ENCODE measurements at regions not wholly inside any gene's neighbourhood (a gene's known extent, or its start where the extent isn't known, plus 50 kb on each side); places are given as distances from the start of the nearest gene placed in this dataset.

DNA sequence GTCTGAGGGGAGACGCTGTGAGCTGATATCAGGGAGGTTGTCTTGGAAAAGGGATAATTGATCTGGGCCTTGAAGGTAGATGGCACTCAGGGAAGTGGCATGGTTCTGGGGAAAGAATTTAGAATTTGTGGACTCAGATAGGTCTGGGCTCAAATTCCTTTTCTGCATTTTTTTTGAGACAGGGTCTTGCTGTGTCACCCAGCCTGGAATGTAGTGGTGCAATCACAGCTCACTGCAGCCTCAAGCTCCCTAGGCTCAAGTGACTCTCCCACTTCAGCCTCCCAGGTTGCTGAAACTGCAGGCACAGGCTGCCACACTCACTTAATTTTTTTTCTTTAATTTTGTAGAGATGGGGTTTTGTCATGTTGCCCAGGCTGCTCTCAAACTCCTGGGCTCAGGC lies 98.1 kb upstream of the NCOR2 start:
- intact Hi-C loops (cut with micrococcal nuclease; ENCODE audit: unreplicated experiment), result no loop called here
- TF ChIP-seq, protein P1, sequence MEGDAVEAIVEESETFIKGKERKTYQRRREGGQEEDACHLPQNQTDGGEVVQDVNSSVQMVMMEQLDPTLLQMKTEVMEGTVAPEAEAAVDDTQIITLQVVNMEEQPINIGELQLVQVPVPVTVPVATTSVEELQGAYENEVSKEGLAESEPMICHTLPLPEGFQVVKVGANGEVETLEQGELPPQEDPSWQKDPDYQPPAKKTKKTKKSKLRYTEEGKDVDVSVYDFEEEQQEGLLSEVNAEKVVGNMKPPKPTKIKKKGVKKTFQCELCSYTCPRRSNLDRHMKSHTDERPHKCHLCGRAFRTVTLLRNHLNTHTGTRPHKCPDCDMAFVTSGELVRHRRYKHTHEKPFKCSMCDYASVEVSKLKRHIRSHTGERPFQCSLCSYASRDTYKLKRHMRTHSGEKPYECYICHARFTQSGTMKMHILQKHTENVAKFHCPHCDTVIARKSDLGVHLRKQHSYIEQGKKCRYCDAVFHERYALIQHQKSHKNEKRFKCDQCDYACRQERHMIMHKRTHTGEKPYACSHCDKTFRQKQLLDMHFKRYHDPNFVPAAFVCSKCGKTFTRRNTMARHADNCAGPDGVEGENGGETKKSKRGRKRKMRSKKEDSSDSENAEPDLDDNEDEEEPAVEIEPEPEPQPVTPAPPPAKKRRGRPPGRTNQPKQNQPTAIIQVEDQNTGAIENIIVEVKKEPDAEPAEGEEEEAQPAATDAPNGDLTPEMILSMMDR (conservative IDR thresholded peaks at IDR 0.05), result no peak
- no peak for TF ChIP-seq EZH2 (IDR thresholded peaks at IDR 0.05; ENCODE audit: low read depth)
- DNase-seq, result peak in 1 of 2 experiments; percentile 75
- Histone ChIP-seq H3K27me3 (ENCODE audit: insufficient read depth, low read depth) (no peaks in the 10 kb centered on the region), H3K27ac (peak overlapping the region; percentile 81), H3K36me3 (ENCODE audit: low read depth) (no peaks in the 10 kb centered on the region), H3F3A (ENCODE audit: insufficient read depth, low read depth) (peaks cover 21% of the 10 kb centered on the region; the same call in 1 of the 2 replicates), H3K9me2 (ENCODE audit: insufficient read depth) (no peaks in the 10 kb centered on the region), H2AFZ (no peak overlapping the region), H3K4me3 (no peak overlapping the region), H3K9me3 (ENCODE audit: insufficient read depth, low read depth) (no peaks in the 10 kb centered on the region), H4K20me1 (ENCODE audit: insufficient read depth) (no peaks in the 10 kb centered on the region), H3K4me1 (replicated peaks; ENCODE audit: insufficient read depth) (peaks cover 21% of the 10 kb centered on the region), H3K4me2 (peak overlapping the region; percentile 55), H3K79me2 (ENCODE audit: low read depth) (no peaks in the 10 kb centered on the region)
- ChIA-PET CTCF (interaction anchor here (0.6 kb wide), 1 partner anchor 275 kb away, joined by 4 read pairs; no protein-coding TSS in a partner anchor), POLR2A (ENCODE audit: unreplicated experiment) (no interaction called here)
- no TSS peak for BruUV-seq (replicated peaks)

DNA sequence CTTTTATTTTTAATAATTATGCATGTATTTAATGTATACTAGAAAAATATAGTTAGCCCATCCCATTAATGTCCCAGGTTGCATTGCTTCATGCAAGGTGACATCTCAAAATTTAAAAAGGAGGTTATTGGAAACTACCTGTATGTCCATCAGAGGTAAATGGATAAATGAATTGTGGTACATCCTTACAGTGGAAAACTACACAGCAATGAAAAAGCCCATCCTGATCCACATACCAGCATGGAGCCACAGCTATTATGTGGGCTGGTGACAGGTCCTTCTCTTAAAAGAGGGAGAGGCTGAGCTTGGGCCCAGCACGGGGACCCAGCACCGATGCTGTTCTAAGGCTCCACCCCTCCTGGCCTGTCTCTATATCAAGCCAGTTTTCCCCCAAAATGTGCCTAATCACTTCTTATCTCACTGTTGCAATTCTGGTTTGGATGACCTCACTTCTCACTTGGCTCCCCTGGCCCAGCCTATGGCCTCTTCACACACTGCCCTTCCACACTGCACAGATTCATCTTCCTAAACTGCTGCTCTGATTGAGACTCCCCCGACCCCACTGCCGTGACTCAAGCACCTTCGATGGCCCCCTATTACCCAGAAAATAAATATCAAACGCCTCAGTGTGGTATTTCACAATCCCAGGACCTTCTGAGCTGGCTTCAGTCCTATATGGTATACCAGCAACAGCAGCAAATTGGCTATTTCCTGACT lies 97.1 kb upstream of the NCOR2 start:
- intact Hi-C loops (cut with micrococcal nuclease; ENCODE audit: unreplicated experiment), result no loop called here
- Histone ChIP-seq H3K4me2 (peak overlapping the region; percentile 55), H2AFZ (no peak overlapping the region), H3K27me3 (ENCODE audit: insufficient read depth, low read depth) (no peaks in the 10 kb centered on the region), H3K79me2 (ENCODE audit: low read depth) (no peaks in the 10 kb centered on the region), H3F3A (ENCODE audit: insufficient read depth, low read depth) (peaks cover 21% of the 10 kb centered on the region; the same call in 1 of the 2 replicates), H3K36me3 (ENCODE audit: low read depth) (no peaks in the 10 kb centered on the region), H3K9me2 (ENCODE audit: insufficient read depth) (no peaks in the 10 kb centered on the region), H3K4me1 (replicated peaks; ENCODE audit: insufficient read depth) (peaks cover 21% of the 10 kb centered on the region), H4K20me1 (ENCODE audit: insufficient read depth) (no peaks in the 10 kb centered on the region), H3K4me3 (no peak overlapping the region), H3K9me3 (ENCODE audit: insufficient read depth, low read depth) (no peaks in the 10 kb centered on the region), H3K27ac (peak overlapping the region; percentile 81)
- CTCF ChIA-PET, result interaction anchor here (0.6 kb wide), 1 partner anchor 28 kb away, joined by 4 read pairs; no protein-coding TSS in a partner anchor
- BruUV-seq (replicated peaks), result no TSS peak
- no peak for DNase-seq
- POLR2A ChIA-PET (ENCODE audit: unreplicated experiment), result no interaction called here
- TF ChIP-seq EZH2 (IDR thresholded peaks at IDR 0.05; ENCODE audit: low read depth), result no peak
- TF ChIP-seq, protein P1 (conservative IDR thresholded peaks at IDR 0.05), result no peak

DNA sequence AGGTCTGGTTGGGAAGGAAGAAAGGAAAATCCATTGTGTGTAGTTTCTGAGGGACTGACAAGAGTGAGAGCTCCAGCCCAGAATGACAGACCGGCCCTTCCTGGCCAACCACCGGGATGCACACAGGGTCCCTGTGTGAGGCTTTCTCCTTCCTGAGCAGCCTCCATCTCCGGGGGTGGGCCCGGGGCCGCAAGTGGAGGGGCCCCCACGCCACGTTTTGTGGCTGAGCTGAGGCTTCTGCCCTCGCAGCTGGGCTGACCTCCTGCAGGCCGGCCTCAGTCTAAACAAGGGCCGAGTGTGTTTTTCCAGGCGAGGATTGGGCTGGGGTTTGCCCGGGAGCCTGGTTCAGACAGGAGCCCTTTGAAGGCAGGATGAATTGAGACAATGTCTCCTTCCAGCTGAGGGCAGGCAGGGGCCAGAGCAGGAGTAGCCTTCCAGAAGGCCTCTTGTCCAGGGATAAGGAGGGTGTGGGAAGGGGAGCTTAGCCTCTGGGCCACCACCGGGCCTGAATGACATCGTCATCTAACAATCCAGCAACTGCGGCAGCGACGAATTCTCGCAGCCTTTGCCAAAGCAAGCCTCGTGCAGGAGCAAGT lies 96.5 kb upstream of the NCOR2 start:
- Histone ChIP-seq H3K79me2 (ENCODE audit: low read depth) (no peaks in the 10 kb centered on the region), H3K27me3 (ENCODE audit: insufficient read depth, low read depth) (no peaks in the 10 kb centered on the region), H3K9me3 (ENCODE audit: insufficient read depth, low read depth) (no peaks in the 10 kb centered on the region), H3K4me2 (no peak overlapping the region), H3K9me2 (ENCODE audit: insufficient read depth) (no peaks in the 10 kb centered on the region), H2AFZ (no peak overlapping the region), H3K27ac (no peak overlapping the region), H4K20me1 (ENCODE audit: insufficient read depth) (no peaks in the 10 kb centered on the region), H3F3A (ENCODE audit: insufficient read depth, low read depth) (peaks cover 21% of the 10 kb centered on the region; the same call in 1 of the 2 replicates), H3K4me1 (replicated peaks; ENCODE audit: insufficient read depth) (peaks cover 21% of the 10 kb centered on the region), H3K4me3 (no peak overlapping the region), H3K36me3 (ENCODE audit: low read depth) (no peaks in the 10 kb centered on the region)
- no TSS peak for BruUV-seq (replicated peaks)
- ChIA-PET POLR2A (ENCODE audit: unreplicated experiment) (no interaction called here), CTCF (no interaction called here)
- TF ChIP-seq, protein P1 (conservative IDR thresholded peaks at IDR 0.05), result no peak
- no peak for TF ChIP-seq EZH2 (IDR thresholded peaks at IDR 0.05; ENCODE audit: low read depth)
- intact Hi-C loops (cut with micrococcal nuclease; ENCODE audit: unreplicated experiment), result no loop called here
- no peak for DNase-seq
